ENCODE measurements at regions not wholly inside any gene's neighbourhood (a gene's known extent, or its start where the extent isn't known, plus 50 kb on each side); places are given as distances from the start of the nearest gene placed in this dataset.

GRCh38 chr12:131424270-131424669 lies 286.6 kb upstream of the SFSWAP start:
- peaks cover 34% of the 10 kb centered on the region for H3K9me3 ChIP-seq (ENCODE audit: control insufficient read depth, insufficient read depth, low read length)
- H2BK5ac ChIP-seq (ENCODE audit: low read depth, low read length, poor library complexity, severe bottlenecking) = no peak overlapping the region
- H3K9ac ChIP-seq (ENCODE audit: low read depth, low read length) = no peak overlapping the region
- no peaks in the 10 kb centered on the region for H3K79me1 ChIP-seq (ENCODE audit: low read depth in 1 of 2, low read length in 2 of 2)
- H2BK120ac ChIP-seq (ENCODE audit: low read depth, low read length) = no peak overlapping the region
- no peak overlapping the region for H3K14ac ChIP-seq (replicated peaks; ENCODE audit: low read depth, low read length)
- H2BK15ac ChIP-seq (ENCODE audit: low read depth, low read length) = no peak overlapping the region
- no peak overlapping the region for H3K4ac ChIP-seq (ENCODE audit: low read depth, low read length)
- CTCF ChIA-PET = no interaction called here
- no peak overlapping the region for H2BK20ac ChIP-seq (ENCODE audit: low read depth, low read length)
- no peak for ATAC-seq (ENCODE audit: low read depth)
- no peak overlapping the region for H2AK9ac ChIP-seq (replicated peaks; ENCODE audit: low read depth, low read length, poor library complexity)
- no peaks in the 10 kb centered on the region for H3K4me1 ChIP-seq (ENCODE audit: control insufficient read depth, insufficient read depth, low read length)
- no peaks in the 10 kb centered on the region for H3K9me1 ChIP-seq (ENCODE audit: insufficient read depth, low read length)
- H3K56ac ChIP-seq (ENCODE audit: extremely low read depth, insufficient read depth, low read length) = no peak overlapping the region
- no peak overlapping the region for H2AFZ ChIP-seq (replicated peaks; ENCODE audit: low read length, poor library complexity)
- H3K27ac ChIP-seq (ENCODE audit: insufficient read depth, low read length) = no peak overlapping the region
- no peak for DNase-seq
- intact Hi-C loops (cut with micrococcal nuclease) = no loop called here
- no peaks in the 10 kb centered on the region for H3K36me3 ChIP-seq (ENCODE audit: control insufficient read depth, insufficient read depth, low read length)
- POLR2A ChIA-PET (ENCODE audit: unreplicated experiment) = no interaction called here
- no TSS peak for BruUV-seq (replicated peaks)
- no peak overlapping the region for H4K5ac ChIP-seq (ENCODE audit: low read depth, low read length)
- no peak for TF ChIP-seq MXI1 (IDR thresholded peaks at IDR 0.05; ENCODE audit: borderline replicate concordance, low read depth, low read length)
- TF ChIP-seq MAFK (IDR thresholded peaks at IDR 0.05; ENCODE audit: low read depth, low read length) = no peak
- TF ChIP-seq RFX5 (IDR thresholded peaks at IDR 0.05; ENCODE audit: low read depth, low read length) = no peak
- no peak for TF ChIP-seq FOS (IDR thresholded peaks at IDR 0.05; ENCODE audit: low read depth, low read length)
- TF ChIP-seq BHLHE40 (IDR thresholded peaks at IDR 0.05; ENCODE audit: low read depth, low read length) = no peak
- no peak for TF ChIP-seq CEBPB (IDR thresholded peaks at IDR 0.05; ENCODE audit: low read depth, low read length)
- H2AK5ac ChIP-seq (ENCODE audit: low read depth, low read length) = no peak overlapping the region
- no peak overlapping the region for H4K91ac ChIP-seq (ENCODE audit: insufficient read depth, low read depth, low read length)
- H4K20me1 ChIP-seq (ENCODE audit: insufficient read depth, low read length) = no peaks in the 10 kb centered on the region
- H3K23ac ChIP-seq (ENCODE audit: low read depth, low read length) = no peak overlapping the region
- no peak overlapping the region for H4K8ac ChIP-seq (ENCODE audit: low read depth in 2 of 2, low read length in 2 of 2)
- H3K18ac ChIP-seq (ENCODE audit: low read depth, low read length) = no peak overlapping the region
- H3K4me2 ChIP-seq (ENCODE audit: low read depth, low read length) = no peak overlapping the region
- in situ Hi-C loops (cut with MboI; ENCODE audit: low sequenced_read_pairs) = no loop called here
- no peaks in the 10 kb centered on the region for H3K27me3 ChIP-seq (ENCODE audit: control insufficient read depth, insufficient read depth, low read length)
- no peak overlapping the region for H3K4me3 ChIP-seq (ENCODE audit: insufficient read depth, low read depth, low read length)
- dilution Hi-C loops (cut with HindIII; ENCODE audit: low sequenced_read_pairs, unreplicated experiment) = no loop called here

Data from IMR-90 (cell line).